ENCODE measurements at regions not wholly inside any gene's neighbourhood (a gene's known extent, or its start where the extent isn't known, plus 50 kb on each side); places are given as distances from the start of the nearest gene placed in this dataset.
"Not testable (repeated sequence)": the region's sequence is repeated elsewhere in the genome, so short reads cannot be mapped to it uniquely, and the experiment has no call there.

DNA sequence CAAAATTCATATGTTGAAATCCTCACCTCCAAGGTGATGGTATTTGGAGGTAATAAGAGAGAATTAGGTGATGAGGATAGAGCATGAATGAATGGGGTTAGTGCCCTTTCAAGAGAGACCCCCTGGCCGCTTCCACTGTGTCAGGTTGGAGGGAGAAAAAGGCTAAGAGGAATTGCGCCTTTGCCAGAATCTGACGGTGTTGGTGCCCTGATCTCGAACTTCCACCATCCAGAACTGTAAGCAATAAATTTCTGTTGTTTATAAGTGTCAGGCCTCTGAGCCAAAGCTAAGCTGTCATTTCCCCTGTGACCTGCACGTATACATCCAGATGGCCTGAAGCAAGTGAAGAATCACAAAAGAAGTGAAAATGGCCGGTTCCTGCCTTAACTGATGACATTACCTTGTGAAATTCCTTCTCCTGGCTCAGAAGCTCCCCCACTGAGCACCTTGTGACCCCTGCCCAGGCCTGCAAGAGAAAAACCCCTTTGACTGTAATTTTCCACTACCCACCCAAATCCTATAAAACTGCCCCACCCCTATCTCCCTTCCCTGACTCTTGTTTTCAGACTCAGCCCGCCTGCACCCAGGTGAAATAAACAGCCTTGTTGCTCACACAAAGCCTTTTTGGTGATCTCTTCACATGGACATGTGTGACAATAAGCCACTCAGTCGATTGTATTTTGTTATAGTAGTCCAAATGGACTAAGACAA, 878.9 kb upstream of the GOT2 start:
- TF ChIP-seq, protein P1, sequence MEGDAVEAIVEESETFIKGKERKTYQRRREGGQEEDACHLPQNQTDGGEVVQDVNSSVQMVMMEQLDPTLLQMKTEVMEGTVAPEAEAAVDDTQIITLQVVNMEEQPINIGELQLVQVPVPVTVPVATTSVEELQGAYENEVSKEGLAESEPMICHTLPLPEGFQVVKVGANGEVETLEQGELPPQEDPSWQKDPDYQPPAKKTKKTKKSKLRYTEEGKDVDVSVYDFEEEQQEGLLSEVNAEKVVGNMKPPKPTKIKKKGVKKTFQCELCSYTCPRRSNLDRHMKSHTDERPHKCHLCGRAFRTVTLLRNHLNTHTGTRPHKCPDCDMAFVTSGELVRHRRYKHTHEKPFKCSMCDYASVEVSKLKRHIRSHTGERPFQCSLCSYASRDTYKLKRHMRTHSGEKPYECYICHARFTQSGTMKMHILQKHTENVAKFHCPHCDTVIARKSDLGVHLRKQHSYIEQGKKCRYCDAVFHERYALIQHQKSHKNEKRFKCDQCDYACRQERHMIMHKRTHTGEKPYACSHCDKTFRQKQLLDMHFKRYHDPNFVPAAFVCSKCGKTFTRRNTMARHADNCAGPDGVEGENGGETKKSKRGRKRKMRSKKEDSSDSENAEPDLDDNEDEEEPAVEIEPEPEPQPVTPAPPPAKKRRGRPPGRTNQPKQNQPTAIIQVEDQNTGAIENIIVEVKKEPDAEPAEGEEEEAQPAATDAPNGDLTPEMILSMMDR (IDR thresholded peaks at IDR 0.05; ENCODE audit: poor library complexity, severe bottlenecking) = not testable (repeated sequence)
- TF ChIP-seq TAF1 (IDR thresholded peaks at IDR 0.05; ENCODE audit: low read depth) = not testable (repeated sequence)
- TF ChIP-seq, protein P2, sequence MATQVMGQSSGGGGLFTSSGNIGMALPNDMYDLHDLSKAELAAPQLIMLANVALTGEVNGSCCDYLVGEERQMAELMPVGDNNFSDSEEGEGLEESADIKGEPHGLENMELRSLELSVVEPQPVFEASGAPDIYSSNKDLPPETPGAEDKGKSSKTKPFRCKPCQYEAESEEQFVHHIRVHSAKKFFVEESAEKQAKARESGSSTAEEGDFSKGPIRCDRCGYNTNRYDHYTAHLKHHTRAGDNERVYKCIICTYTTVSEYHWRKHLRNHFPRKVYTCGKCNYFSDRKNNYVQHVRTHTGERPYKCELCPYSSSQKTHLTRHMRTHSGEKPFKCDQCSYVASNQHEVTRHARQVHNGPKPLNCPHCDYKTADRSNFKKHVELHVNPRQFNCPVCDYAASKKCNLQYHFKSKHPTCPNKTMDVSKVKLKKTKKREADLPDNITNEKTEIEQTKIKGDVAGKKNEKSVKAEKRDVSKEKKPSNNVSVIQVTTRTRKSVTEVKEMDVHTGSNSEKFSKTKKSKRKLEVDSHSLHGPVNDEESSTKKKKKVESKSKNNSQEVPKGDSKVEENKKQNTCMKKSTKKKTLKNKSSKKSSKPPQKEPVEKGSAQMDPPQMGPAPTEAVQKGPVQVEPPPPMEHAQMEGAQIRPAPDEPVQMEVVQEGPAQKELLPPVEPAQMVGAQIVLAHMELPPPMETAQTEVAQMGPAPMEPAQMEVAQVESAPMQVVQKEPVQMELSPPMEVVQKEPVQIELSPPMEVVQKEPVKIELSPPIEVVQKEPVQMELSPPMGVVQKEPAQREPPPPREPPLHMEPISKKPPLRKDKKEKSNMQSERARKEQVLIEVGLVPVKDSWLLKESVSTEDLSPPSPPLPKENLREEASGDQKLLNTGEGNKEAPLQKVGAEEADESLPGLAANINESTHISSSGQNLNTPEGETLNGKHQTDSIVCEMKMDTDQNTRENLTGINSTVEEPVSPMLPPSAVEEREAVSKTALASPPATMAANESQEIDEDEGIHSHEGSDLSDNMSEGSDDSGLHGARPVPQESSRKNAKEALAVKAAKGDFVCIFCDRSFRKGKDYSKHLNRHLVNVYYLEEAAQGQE (IDR thresholded peaks at IDR 0.05; ENCODE audit: borderline replicate concordance) = not testable (repeated sequence)

Measured in neural cell (in vitro differentiated cells).